IPS-18a (cell line): ENCODE measurements at regions not wholly inside any gene's neighbourhood (a gene's known extent, or its start where the extent isn't known, plus 50 kb on each side); places are given as distances from the start of the nearest gene placed in this dataset.
"Not testable (repeated sequence)": the region's sequence is repeated elsewhere in the genome, so short reads cannot be mapped to it uniquely, and the experiment has no call there.

Experiments
- H3K27ac ChIP-seq: one replicate; pipeline ENCODE4 v1.5.1; 2013; ENCODE audit warnings: low read length
- H3K27me3 ChIP-seq: one replicate; pipeline ENCODE4 v1.6.1; 2013; ENCODE audit warnings: mild to moderate bottlenecking, low read length; ENCODE audit not compliant: control insufficient read depth, insufficient read depth
- H3K36me3 ChIP-seq: one replicate; pipeline ENCODE4 v1.6.1; 2013; ENCODE audit warnings: low read depth, low read length; ENCODE audit not compliant: control insufficient read depth
- H3K4me1 ChIP-seq: one replicate; pipeline ENCODE4 v1.6.1; 2013; ENCODE audit warnings: low read depth, low read length; ENCODE audit not compliant: control insufficient read depth
- H3K4me3 ChIP-seq: one replicate; pipeline ENCODE4 v1.5.1; 2013; ENCODE audit warnings: low read length
- H3K9ac ChIP-seq: one replicate; pipeline ENCODE4 v1.6.1; 2013; ENCODE audit warnings: mild to moderate bottlenecking, low read length, moderate library complexity
- H3K9me3 ChIP-seq: one replicate; pipeline ENCODE4 v1.6.1; 2013; ENCODE audit warnings: low read depth, low read length; ENCODE audit not compliant: control insufficient read depth

GRCh38 chr10:2885288-2886278 is 181.8 kb upstream of the PFKP start:
- H3K4me3 ChIP-seq: no peak overlapping the region
- no peaks in the 10 kb centered on the region for H3K27me3 ChIP-seq
- H3K27ac ChIP-seq: no peak overlapping the region
- H3K36me3 ChIP-seq: no peaks in the 10 kb centered on the region
- H3K9ac ChIP-seq: no peak overlapping the region
- no peaks in the 10 kb centered on the region for H3K4me1 ChIP-seq
- H3K9me3 ChIP-seq: no peaks in the 10 kb centered on the region

- H3K4me3 ChIP-seq, H3K4me1 ChIP-seq, H3K9me3 ChIP-seq, H3K36me3 ChIP-seq, H3K27me3 ChIP-seq, H3K9ac ChIP-seq, H3K27ac ChIP-seq: not testable (repeated sequence)
These were observed 183.3 kb upstream of the PFKP start for GRCh38 chr10:2883983-2884540.

- H3K4me3 ChIP-seq: no peak overlapping the region
- H3K36me3 ChIP-seq: no peaks in the 10 kb centered on the region
- H3K9me3 ChIP-seq: no peaks in the 10 kb centered on the region
- no peaks in the 10 kb centered on the region for H3K27me3 ChIP-seq
- H3K4me1 ChIP-seq: no peaks in the 10 kb centered on the region
- no peak overlapping the region for H3K9ac ChIP-seq
- no peak overlapping the region for H3K27ac ChIP-seq
These were observed 184.1 kb upstream of the PFKP start for GRCh38 chr10:2883238-2883637.

GRCh38 chr10:2882628-2883027 is 184.7 kb upstream of the PFKP start:
- no peak overlapping the region for H3K9ac ChIP-seq

GRCh38 chr10:2881720-2882620 is 185.4 kb upstream of the PFKP start:
- Histone ChIP-seq H3K36me3 (no peaks in the 10 kb centered on the region), H3K9ac (no peak overlapping the region), H3K4me3 (no peak overlapping the region), H3K27me3 (no peaks in the 10 kb centered on the region), H3K27ac (no peak overlapping the region), H3K9me3 (no peaks in the 10 kb centered on the region), H3K4me1 (no peaks in the 10 kb centered on the region)

More at GRCh38 chr10:2882628-2883027, 184.7 kb upstream of the PFKP start:
- no peaks in the 10 kb centered on the region for H3K27me3 ChIP-seq
- no peaks in the 10 kb centered on the region for H3K36me3 ChIP-seq
- no peak overlapping the region for H3K4me3 ChIP-seq
- H3K27ac ChIP-seq: no peak overlapping the region
- H3K9me3 ChIP-seq: no peaks in the 10 kb centered on the region
- no peaks in the 10 kb centered on the region for H3K4me1 ChIP-seq

GRCh38 chr10:2880050-2880449 is 187.3 kb upstream of the PFKP start:
- not testable (repeated sequence) for H3K9me3 ChIP-seq, H3K27me3 ChIP-seq, H3K27ac ChIP-seq

GRCh38 chr10:2878818-2879217 is 188.5 kb upstream of the PFKP start:
- Histone ChIP-seq H3K9me3 (no peaks in the 10 kb centered on the region), H3K9ac (no peak overlapping the region), H3K36me3 (no peaks in the 10 kb centered on the region), H3K4me1 (no peaks in the 10 kb centered on the region), H3K4me3 (no peak overlapping the region), H3K27ac (no peak overlapping the region), H3K27me3 (no peaks in the 10 kb centered on the region)

More at GRCh38 chr10:2880050-2880449, 187.3 kb upstream of the PFKP start:
- not testable (repeated sequence) for H3K4me1 ChIP-seq, H3K4me3 ChIP-seq, H3K36me3 ChIP-seq, H3K9ac ChIP-seq

GRCh38 chr10:2876032-2876431 is 191.3 kb upstream of the PFKP start:
- no peaks in the 10 kb centered on the region for H3K36me3 ChIP-seq
- H3K4me1 ChIP-seq: no peaks in the 10 kb centered on the region
- H3K27ac ChIP-seq: no peak overlapping the region
- no peaks in the 10 kb centered on the region for H3K9me3 ChIP-seq
- no peak overlapping the region for H3K4me3 ChIP-seq
- no peaks in the 10 kb centered on the region for H3K27me3 ChIP-seq
- no peak overlapping the region for H3K9ac ChIP-seq

GRCh38 chr10:2874963-2875362 is 192.4 kb upstream of the PFKP start:
- H3K27me3 ChIP-seq: no peaks in the 10 kb centered on the region
- no peaks in the 10 kb centered on the region for H3K9me3 ChIP-seq
- H3K27ac ChIP-seq: no peak overlapping the region
- H3K36me3 ChIP-seq: no peaks in the 10 kb centered on the region
- H3K4me1 ChIP-seq: no peaks in the 10 kb centered on the region
- no peak overlapping the region for H3K9ac ChIP-seq
- no peak overlapping the region for H3K4me3 ChIP-seq

- no peaks in the 10 kb centered on the region for H3K27me3 ChIP-seq
- no peaks in the 10 kb centered on the region for H3K9me3 ChIP-seq
- no peak overlapping the region for H3K9ac ChIP-seq
- no peaks in the 10 kb centered on the region for H3K4me1 ChIP-seq
- H3K4me3 ChIP-seq: no peak overlapping the region
- no peaks in the 10 kb centered on the region for H3K36me3 ChIP-seq
- H3K27ac ChIP-seq: no peak overlapping the region
These were observed 193.6 kb upstream of the PFKP start for GRCh38 chr10:2873769-2874168.

GRCh38 chr10:2871673-2872219 is 195.6 kb upstream of the PFKP start:
- H3K4me3 ChIP-seq: no peak overlapping the region
- no peaks in the 10 kb centered on the region for H3K36me3 ChIP-seq
- no peaks in the 10 kb centered on the region for H3K9me3 ChIP-seq
- peaks cover 3% of the 10 kb centered on the region for H3K4me1 ChIP-seq
- no peak overlapping the region for H3K9ac ChIP-seq
- H3K27me3 ChIP-seq: no peaks in the 10 kb centered on the region
- no peak overlapping the region for H3K27ac ChIP-seq
